ENCODE measurements at regions not wholly inside any gene's neighbourhood (a gene's known extent, or its start where the extent isn't known, plus 50 kb on each side); places are given as distances from the start of the nearest gene placed in this dataset.

GRCh38 chr5:30768056-30768690, 425.3 kb upstream of the CDH6 start:
- TF ChIP-seq SP1 (IDR thresholded peaks at IDR 0.05; ENCODE audit: low read depth, low read length), result no peak
- no peak for TF ChIP-seq BRCA1 (IDR thresholded peaks at IDR 0.05; ENCODE audit: low read depth, low read length)
- TF ChIP-seq CEBPB (IDR thresholded peaks at IDR 0.05; ENCODE audit: low read depth, low read length), result no peak
- no peak for TF ChIP-seq POLR2AphosphoS5 (IDR thresholded peaks at IDR 0.05; ENCODE audit: low read depth, low read length)
- no peak for TF ChIP-seq JUN (IDR thresholded peaks at IDR 0.05; ENCODE audit: low read depth, low read length)
- TF ChIP-seq CTCF (IDR thresholded peaks at IDR 0.05; ENCODE audit: control extremely low read depth in 1 of 3, insufficient read depth in 1 of 3, low read depth in 1 of 3, low read length in 3 of 3), result no peak

Measured in H1 (cell line).